SU-DHL-6 (cell line): ENCODE measurements at regions not wholly inside any gene's neighbourhood (a gene's known extent, or its start where the extent isn't known, plus 50 kb on each side); places are given as distances from the start of the nearest gene placed in this dataset.

Experiments used
- H2AFZ ChIP-seq: fragments of 200-600 bp; sonication (generic); 2 replicates; pipeline ENCODE4 v1.6.1; 2014; ENCODE audit warnings: low read depth, mild to moderate bottlenecking, moderate library complexity, mixed read lengths, antibody characterized with exemption, low read length; ENCODE audit not compliant: severe bottlenecking
- H3F3A ChIP-seq: fragments of 200-600 bp; shearing (Covaris generic); 2 replicates; pipeline ENCODE4 v1.6.0; 2016; ENCODE audit warnings: antibody characterized with exemption, mild to moderate bottlenecking; ENCODE audit not compliant: insufficient read depth
- H3K27ac ChIP-seq: fragments of 200-600 bp; sonication (generic); 2 replicates; pipeline ENCODE4 v1.5.1; 2016; ENCODE audit warnings: low read depth, mild to moderate bottlenecking, low read length, moderate library complexity, mixed read lengths
- H3K27me3 ChIP-seq: fragments of 200-600 bp; sonication (generic), shearing (Covaris generic); 2 replicates; pipeline ENCODE4 v1.6.0; 2014; ENCODE audit warnings: mild to moderate bottlenecking, low read length
- H3K36me3 ChIP-seq: fragments of 200-600 bp; sonication (generic); 2 replicates; pipeline ENCODE4 v1.6.1; 2014; ENCODE audit warnings: mild to moderate bottlenecking, low read length, mixed read lengths
- H3K4me2 ChIP-seq: fragments of 300-600, 200-600 bp; shearing (Covaris generic), sonication (generic); 2 replicates; pipeline ENCODE4 v1.6.0; 2014; ENCODE audit warnings: low read length, low read depth, mild to moderate bottlenecking; ENCODE audit not compliant: poor library complexity, severe bottlenecking
- H3K4me3 ChIP-seq: fragments of 200-600 bp; sonication (generic); 2 replicates; pipeline ENCODE4 v1.5.1; 2014; ENCODE audit warnings: antibody characterized with exemption, low read length, mild to moderate bottlenecking, mixed read lengths; ENCODE audit not compliant: insufficient read depth, poor library complexity, severe bottlenecking
- H3K79me2 ChIP-seq: fragments of 200-600 bp; sonication (generic); 2 replicates; pipeline ENCODE4 v1.6.1; 2014; ENCODE audit warnings: mild to moderate bottlenecking, low read length, moderate library complexity; ENCODE audit not compliant: insufficient read depth
- H3K9ac ChIP-seq: fragments of 200-600 bp; sonication (generic); 2 replicates; pipeline ENCODE4 v1.7.0; 2014; ENCODE audit warnings: mild to moderate bottlenecking, low read length
- H3K9me2 ChIP-seq: fragments of 200-600 bp; sonication (generic); replicated peaks from 2 replicates; pipeline ENCODE4 v1.6.1; 2014; ENCODE audit warnings: low read length; ENCODE audit not compliant: insufficient read depth
- H3K9me3 ChIP-seq: fragments of 200-600 bp; sonication (generic); 2 replicates; pipeline ENCODE4 v1.6.1; 2014; ENCODE audit warnings: low read length, mixed read lengths; ENCODE audit not compliant: insufficient read depth
- H4K20me1 ChIP-seq: fragments of 200-600 bp; sonication (generic); 2 replicates; pipeline ENCODE4 v1.6.1; 2014; ENCODE audit warnings: low read depth, mild to moderate bottlenecking, antibody characterized with exemption, low read length, moderate library complexity, mixed read lengths
- CTCF ChIP-seq: fragments of 200-600 bp; sonication (generic); IDR thresholded peaks from one replicate; pipeline ENCODE4 v1.5.1; 2017; ENCODE audit warnings: antibody characterized with exemption, mild to moderate bottlenecking, low read length, moderate library complexity; ENCODE audit not compliant: insufficient read depth, poor library complexity, severe bottlenecking
- EZH2phosphoT487 ChIP-seq: fragments of 200-600 bp; sonication (generic), shearing (Covaris generic); conservative IDR thresholded peaks from 2 replicates; pipeline ENCODE4 v1.6.1; 2018; ENCODE audit warnings: mild to moderate bottlenecking, antibody characterized with exemption, low read length, moderate library complexity, mixed read lengths

- H3K4me3 ChIP-seq = no peak overlapping the region
These were observed 279.3 kb downstream of the TMEM121 start for GRCh38 chr14:105805701-105806100.

GRCh38 chr14:105806568-105806967, 280.2 kb downstream of the TMEM121 start:
- Histone ChIP-seq H3K79me2 (no peaks in the 10 kb centered on the region), H2AFZ (no peak overlapping the region), H3K9me3 (peaks cover 10% of the 10 kb centered on the region; the same call in 1 of the 2 replicates), H3K36me3 (no peaks in the 10 kb centered on the region), H3F3A (no peaks in the 10 kb centered on the region; the same call in 1 of the 2 replicates), H3K4me2 (no peak overlapping the region), H3K27me3 (no peaks in the 10 kb centered on the region), H3K27ac (no peak overlapping the region), H3K9ac (no peak overlapping the region), H3K9me2 (no peaks in the 10 kb centered on the region), H4K20me1 (no peaks in the 10 kb centered on the region), H3K4me3 (no peak overlapping the region)
- TF ChIP-seq CTCF = no peak
- TF ChIP-seq EZH2phosphoT487 = no peak

More at GRCh38 chr14:105805701-105806100, 279.3 kb downstream of the TMEM121 start:
- no peak overlapping the region for H3K27ac ChIP-seq
- no peaks in the 10 kb centered on the region for H3K36me3 ChIP-seq
- no peak for TF ChIP-seq EZH2phosphoT487
- no peak for TF ChIP-seq CTCF
- no peaks in the 10 kb centered on the region for H3K79me2 ChIP-seq
- no peaks in the 10 kb centered on the region for H3K9me2 ChIP-seq
- H3K9me3 ChIP-seq = peaks cover 5% of the 10 kb centered on the region; the same call in 1 of the 2 replicates
- no peak overlapping the region for H3K9ac ChIP-seq
- no peaks in the 10 kb centered on the region for H3K27me3 ChIP-seq
- no peaks in the 10 kb centered on the region for H4K20me1 ChIP-seq
- H3F3A ChIP-seq = no peaks in the 10 kb centered on the region; the same call in 1 of the 2 replicates
- no peak overlapping the region for H3K4me2 ChIP-seq
- no peak overlapping the region for H2AFZ ChIP-seq

GRCh38 chr14:105817971-105818711, 291.8 kb downstream of the TMEM121 start:
- Histone ChIP-seq H3K27me3 (no peaks in the 10 kb centered on the region), H3K79me2 (0 out of 2 replicates have a peak, but pooled peaks cover 4% of the 10 kb centered on the region)

More at GRCh38 chr14:105817971-105818711, 291.8 kb downstream of the TMEM121 start:
- TF ChIP-seq CTCF = no peak
- TF ChIP-seq EZH2phosphoT487 = no peak
- Histone ChIP-seq H3K27ac (peak overlapping the region; percentile 100), H3K9me3 (no peaks in the 10 kb centered on the region; the same call in 1 of the 2 replicates), H3F3A (peaks cover 26% of the 10 kb centered on the region), H3K4me2 (peak overlapping the region; percentile 74), H2AFZ (no peak overlapping the region), H3K9me2 (no peaks in the 10 kb centered on the region), H3K4me3 (peak overlapping the region; percentile 32), H3K9ac (peak overlapping the region; percentile 86), H4K20me1 (no peaks in the 10 kb centered on the region), H3K36me3 (peaks cover 3% of the 10 kb centered on the region; the same call in 1 of the 2 replicates)
